ENCODE measurements at regions not wholly inside any gene's neighbourhood (a gene's known extent, or its start where the extent isn't known, plus 50 kb on each side); places are given as distances from the start of the nearest gene placed in this dataset.
"Not testable (repeated sequence)": the region's sequence is repeated elsewhere in the genome, so short reads cannot be mapped to it uniquely, and the experiment has no call there.

DNA sequence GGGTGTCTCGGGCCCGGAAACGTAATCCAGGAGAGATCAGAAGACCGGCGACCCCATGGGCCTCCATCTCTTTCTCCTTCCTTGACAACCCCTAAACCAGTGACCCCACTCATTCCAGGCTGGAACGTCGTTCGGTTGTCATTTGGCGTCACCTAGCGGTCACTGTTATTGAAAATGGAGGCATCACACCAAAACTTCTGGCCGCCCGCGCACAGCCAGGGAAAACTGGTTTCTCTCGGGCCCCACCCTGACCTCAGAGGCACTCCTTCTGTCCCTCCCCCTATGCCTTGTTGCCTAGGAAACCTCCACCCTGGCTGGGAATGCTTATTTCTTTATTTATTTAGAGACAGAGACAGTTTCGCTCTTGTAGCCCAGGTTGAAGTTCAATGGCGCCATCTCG lies 2327.3 kb upstream of the TPTE start:
- DNase-seq, result not testable (repeated sequence)

DNA sequence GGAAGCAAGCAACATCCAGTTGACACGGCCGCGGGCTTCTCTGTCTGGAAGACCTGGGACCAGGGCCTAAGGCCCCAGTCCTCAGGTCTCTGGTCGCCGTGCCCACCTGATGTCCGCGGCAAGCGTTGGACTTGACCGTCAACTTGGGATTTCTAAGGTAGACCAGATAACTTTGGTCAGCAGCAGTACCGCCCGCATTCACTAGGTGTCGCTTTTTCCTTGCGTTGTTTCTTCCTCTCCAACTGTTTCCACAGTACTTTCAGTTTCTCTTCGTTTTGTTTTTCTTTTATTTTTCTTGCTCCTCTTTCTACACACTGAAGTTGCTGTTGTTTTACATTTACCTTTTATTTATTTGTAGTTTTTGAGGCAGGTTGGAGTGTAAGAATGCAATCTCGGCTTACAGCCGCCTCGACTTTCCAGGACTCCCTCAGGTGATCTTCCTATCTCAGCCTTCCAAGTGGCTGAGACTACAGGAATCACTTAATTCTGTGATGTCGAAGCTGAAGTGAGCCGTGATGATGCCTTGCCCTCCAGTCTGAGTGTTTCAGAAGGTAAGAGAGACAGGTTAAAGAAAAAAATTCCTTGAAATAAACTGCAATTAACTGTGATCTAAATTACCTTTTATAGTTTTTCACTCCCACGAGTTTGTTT lies 2323.9 kb upstream of the TPTE start:
- DNase-seq, result not testable (repeated sequence)

DNA sequence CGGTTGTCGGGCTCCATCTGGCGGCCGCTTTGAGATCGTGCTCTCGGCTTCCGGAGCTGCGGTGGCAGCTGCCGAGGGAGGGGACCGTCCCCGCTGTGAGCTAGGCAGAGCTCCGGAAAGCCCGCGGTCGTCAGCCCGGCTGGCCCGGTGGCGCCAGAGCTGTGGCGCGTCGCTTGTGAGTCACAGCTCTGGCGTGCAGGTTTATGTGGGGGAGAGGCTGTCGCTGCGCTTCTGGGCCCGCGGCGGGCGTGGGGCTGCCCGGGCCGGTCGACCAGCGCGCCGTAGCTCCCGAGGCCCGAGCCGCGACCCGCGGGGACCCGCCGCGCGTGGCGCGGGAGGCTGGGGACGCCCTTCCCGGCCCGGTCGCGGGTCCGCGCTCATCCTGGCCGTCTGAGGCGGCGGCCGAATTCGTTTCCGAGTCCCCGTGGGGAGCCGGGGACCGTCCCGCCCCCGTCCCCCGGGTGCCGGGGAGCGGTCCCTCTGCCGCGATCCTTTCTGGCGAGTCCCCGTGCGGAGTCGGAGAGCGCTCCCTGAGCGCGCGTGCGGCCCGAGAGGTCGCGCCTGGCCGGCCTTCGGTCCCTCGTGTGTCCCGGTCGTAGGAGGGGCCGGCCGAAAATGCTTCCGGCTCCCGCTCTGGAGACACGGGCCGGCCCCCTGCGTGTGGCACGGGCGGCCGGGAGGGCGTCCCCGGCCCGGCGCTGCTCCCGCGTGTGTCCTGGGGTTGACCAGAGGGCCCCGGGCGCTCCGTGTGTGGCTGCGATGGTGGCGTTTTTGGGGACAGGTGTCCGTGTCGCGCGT lies 2316.1 kb upstream of the TPTE start:
- not testable (repeated sequence) for DNase-seq

DNA sequence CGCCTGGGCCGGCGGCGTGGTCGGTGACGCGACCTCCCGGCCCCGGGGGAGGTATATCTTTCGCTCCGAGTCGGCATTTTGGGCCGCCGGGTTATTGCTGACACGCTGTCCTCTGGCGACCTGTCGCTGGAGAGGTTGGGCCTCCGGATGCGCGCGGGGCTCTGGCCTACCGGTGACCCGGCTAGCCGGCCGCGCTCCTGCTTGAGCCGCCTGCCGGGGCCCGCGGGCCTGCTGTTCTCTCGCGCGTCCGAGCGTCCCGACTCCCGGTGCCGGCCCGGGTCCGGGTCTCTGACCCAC lies 2315.5 kb upstream of the TPTE start:
- DNase-seq, result not testable (repeated sequence)

DNA sequence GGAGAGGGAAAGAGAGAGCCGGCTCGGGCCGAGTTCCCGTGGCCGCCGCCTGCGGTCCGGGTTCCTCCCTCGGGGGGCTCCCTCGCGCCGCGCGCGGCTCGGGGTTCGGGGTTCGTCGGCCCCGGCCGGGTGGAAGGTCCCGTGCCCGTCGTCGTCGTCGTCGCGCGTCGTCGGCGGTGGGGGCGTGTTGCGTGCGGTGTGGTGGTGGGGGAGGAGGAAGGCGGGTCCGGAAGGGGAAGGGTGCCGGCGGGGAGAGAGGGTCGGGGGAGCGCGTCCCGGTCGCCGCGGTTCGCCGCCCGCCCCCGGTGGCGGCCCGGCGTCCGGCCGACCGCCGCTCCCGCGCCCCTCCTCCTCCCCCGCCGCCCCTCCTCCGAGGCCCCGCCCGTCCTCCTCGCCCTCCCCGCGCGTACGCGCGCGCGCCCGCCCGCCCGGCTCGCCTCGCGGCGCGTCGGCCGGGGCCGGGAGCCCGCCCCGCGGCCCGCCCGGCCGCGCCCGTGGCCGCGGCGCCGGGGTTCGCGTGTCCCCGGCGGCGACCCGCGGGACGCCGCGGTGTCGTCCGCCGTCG lies 2308.3 kb upstream of the TPTE start:
- DNase-seq, result peak; percentile 75

DNA sequence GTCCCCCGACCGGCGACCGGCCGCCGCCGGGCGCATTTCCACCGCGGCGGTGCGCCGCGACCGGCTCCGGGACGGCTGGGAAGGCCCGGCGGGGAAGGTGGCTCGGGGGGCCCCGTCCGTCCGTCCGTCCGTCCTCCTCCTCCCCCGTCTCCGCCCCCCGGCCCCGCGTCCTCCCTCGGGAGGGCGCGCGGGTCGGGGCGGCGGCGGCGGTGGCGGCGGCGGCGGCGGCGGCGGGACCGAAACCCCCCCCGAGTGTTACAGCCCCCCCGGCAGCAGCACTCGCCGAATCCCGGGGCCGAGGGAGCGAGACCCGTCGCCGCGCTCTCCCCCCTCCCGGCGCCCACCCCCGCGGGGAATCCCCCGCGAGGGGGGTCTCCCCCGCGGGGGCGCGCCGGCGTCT lies 2306.8 kb upstream of the TPTE start:
- DNase-seq, result not testable (repeated sequence)

DNA sequence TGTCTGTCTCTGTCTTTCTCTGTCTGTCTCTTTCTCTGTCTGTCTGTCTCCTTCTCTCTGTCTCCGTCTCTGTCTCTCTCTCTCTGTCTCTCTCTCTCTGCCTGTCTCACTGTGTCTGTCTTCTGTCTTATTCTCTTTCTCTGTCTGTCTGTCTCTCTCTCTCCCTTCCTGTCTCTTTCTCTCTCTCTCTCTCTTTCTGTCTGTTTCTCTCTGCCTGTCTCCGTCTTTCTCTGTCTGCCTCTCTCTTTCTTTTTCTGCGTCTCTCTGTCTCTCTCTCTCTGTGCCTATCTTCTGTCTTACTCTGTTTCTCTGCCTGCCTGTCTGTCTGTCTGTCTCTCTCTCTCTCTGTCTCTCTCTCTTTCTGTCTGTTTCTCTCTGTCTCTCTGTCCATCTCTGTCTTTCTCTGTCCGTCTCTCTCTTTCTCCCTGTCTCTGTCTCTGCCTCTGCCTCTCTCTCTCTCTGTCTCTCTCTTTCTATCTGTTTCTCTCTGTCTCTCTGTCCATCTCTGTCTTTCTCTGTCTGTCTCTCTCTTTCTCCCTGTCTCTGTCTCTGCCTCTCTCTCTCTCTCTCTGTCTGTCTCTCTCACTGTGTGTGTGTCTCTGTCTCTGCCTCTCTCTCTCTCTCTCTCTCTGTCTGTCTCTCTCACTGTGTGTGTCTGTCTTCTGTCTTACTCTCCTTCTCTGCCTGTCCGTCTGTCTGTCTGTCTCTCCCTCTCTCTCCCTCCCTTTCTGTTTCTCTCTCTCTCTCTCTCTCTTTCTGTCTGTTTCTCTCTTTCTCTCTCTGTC lies 2291.8 kb upstream of the TPTE start:
- DNase-seq, result not testable (repeated sequence)

DNA sequence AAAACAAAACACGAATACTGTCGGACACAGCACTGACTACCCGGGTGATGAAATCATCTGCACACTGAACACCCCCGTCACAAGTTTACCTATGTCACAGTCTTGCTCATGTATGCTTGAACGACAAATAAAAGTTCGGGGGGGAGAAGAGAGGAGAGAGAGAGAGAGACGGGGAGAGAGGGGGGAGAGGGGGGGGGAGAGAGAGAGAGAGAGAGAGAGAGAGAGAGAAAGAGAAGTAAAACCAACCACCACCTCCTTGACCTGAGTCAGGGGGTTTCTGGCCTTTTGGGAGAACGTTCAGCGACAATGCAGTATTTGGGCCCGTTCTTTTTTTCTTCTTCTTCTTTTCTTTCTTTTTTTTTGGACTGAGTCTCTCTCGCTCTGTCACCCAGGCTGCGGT lies 2290.1 kb upstream of the TPTE start:
- not testable (repeated sequence) for DNase-seq

DNA sequence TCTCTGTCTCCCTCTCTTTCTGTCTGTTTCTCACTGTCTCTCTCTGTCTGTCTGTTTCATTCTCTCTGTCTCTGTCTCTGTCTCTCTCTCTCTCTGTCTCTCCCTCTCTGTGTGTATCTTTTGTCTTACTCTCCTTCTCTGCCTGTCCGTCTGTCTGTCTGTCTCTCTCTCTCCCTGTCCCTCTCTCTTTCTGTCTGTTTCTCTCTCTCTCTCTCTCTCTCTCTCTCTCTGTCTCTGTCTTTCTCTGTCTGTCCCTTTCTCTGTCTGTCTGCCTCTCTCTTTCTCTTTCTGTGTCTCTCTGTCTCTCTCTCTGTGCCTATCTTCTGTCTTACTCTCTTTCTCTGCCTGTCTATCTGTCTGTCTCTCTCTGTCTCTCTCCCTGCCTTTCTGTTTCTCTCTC lies 2288.4 kb upstream of the TPTE start:
- DNase-seq, result not testable (repeated sequence)

DNA sequence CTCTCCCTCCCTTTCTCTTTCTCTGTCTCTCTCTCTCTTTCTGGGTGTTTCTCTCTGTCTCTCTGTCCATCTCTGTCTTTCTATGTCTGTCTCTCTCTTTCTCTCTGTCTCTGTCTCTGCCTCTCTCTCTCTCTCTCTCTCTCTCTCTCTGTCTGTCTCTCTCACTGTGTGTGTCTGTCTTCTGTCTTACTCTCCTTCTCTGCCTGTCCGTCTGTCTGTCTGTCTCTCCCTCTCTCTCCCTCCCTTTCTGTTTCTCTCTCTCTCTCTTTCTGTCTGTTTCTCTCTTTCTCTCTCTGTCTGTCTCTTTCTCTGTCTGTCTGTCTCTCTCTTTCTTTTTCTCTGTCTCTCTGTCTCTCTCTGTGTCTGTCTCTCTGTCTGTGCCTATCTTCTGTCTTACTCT lies 2287.3 kb upstream of the TPTE start:
- DNase-seq, result not testable (repeated sequence)

DNA sequence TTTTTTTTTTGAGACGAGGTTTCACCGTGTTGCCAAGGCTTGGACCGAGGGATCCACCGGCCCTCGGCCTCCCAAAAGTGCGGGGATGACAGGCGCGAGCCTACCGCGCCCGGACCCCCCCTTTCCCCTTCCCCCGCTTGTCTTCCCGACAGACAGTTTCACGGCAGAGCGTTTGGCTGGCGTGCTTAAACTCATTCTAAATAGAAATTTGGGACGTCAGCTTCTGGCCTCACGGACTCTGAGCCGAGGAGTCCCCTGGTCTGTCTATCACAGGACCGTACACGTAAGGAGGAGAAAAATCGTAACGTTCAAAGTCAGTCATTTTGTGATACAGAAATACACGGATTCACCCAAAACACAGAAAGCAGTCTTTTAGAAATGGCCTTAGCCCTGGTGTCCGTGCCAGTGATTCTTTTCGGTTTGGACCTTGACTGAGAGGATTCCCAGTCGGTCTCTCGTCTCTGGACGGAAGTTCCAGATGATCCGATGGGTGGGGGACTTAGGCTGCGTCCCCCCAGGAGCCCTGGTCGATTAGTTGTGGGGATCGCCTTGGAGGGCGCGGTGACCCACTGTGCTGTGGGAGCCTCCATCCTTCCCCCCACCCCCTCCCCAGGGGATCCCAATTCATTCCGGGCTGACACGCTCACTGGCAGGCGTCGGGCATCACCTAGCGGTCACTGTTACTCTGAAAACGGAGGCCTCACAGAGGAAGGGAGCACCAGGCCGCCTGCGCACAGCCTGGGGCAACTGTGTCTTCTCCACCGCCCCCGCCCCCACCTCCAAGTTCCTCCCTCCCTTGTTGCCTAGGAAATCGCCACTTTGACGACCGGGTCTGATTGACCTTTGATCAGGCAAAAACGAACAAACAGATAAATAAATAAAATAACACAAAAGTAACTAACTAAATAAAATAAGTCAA lies 2276.4 kb upstream of the TPTE start:
- DNase-seq, result not testable (repeated sequence)

DNA sequence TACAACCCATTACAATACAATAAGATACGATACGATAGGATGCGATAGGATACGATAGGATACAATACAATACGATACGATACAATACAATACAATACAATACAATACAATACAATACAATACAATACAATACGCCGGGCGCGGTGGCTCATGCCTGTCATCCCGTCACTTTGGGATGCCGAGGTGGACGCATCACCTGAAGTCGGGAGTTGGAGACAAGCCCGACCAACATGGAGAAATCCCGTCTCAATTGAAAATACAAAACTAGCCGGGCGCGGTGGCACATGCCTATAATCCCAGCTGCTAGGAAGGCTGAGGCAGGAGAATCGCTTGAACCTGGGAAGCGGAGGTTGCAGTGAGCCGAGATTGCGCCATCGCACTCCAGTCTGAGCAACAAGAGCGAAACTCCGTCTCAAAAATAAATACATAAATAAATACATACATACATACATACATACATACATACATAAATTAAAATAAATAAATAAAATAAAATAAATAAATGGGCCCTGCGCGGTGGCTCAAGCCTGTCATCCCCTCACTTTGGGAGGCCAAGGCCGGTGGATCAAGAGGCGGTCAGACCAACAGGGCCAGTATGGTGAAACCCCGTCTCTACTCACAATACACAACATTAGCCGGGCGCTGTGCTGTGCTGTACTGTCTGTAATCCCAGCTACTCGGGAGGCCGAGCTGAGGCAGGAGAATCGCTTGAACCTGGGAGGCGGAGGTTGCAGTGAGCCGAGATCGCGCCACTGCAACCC lies 2275.6 kb upstream of the TPTE start:
- not testable (repeated sequence) for DNase-seq

DNA sequence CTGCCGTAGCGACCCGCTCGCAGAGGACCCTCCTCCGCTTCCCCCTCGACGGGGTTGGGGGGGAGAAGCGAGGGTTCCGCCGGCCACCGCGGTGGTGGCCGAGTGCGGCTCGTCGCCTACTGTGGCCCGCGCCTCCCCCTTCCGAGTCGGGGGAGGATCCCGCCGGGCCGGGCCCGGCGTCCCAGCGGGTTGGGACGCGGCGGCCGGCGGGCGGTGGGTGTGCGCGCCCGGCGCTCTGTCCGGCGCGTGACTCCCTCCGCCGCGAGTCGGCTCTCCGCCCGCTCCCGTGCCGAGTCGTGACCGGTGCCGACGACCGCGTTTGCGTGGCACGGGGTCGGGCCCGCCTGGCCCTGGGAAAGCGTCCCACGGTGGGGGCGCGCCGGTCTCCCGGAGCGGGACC lies 2269.7 kb upstream of the TPTE start:
- DNase-seq, result not testable (repeated sequence)

DNA sequence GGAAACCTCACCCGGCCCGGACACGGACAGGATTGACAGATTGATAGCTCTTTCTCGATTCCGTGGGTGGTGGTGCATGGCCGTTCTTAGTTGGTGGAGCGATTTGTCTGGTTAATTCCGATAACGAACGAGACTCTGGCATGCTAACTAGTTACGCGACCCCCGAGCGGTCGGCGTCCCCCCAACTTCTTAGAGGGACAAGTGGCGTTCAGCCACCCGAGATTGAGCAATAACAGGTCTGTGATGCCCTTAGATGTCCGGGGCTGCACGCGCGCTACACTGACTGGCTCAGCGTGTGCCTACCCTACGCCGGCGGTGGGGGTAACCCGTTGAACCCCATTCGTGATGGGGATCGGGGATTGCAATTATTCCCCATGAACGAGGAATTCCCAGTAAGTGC lies 2266.3 kb upstream of the TPTE start:
- DNase-seq, result peak; percentile 8

DNA sequence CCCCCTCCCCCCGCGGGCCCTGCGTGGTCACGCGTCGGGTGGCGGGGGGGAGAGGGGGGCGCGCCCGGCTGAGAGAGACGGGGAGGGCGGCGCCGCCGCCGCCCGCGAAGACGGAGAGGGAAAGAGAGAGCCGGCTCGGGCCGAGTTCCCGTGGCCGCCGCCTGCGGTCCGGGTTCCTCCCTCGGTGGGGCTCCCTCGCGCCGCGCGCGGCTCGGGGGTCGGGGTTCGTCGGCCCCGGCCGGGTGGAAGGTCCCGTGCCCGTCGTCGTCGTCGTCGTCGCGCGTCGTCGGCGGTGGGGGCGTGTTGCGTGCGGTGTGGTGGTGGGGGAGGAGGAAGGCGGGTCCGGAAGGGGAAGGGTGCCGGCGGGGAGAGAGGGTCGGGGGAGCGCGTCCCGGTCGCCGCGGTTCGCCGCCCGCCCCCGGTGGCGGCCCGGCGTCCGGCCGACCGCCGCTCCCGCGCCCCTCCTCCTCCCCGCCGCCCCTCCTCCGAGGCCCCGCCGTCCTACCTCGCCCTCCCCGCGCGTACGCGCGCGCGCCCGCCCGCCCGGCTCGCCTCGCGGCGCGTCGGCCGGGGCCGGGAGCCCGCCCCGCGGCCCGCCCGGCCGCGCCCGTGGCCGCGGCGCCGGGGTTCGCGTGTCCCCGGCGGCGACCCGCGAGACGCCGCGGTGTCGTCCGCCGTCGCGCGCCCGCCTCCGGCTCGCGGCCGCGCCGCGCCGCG lies 2264.1 kb upstream of the TPTE start:
- DNase-seq, result not testable (repeated sequence)

DNA sequence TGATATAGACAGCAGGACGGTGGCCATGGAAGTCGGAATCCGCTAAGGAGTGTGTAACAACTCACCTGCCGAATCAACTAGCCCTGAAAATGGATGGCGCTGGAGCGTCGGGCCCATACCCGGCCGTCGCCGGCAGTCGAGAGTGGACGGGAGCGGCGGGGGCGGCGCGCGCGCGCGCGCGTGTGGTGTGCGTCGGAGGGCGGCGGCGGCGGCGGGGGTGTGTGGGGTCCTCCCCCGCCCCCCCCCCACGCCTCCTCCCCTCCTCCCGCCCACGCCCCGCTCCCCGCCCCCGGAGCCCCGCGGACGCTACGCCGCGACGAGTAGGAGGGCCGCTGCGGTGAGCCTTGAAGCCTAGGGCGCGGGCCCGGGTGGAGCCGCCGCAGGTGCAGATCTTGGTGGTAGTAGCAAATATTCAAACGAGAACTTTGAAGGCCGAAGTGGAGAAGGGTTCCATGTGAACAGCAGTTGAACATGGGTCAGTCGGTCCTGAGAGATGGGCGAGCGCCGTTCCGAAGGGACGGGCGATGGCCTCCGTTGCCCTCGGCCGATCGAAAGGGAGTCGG lies 2261.2 kb upstream of the TPTE start:
- DNase-seq, result not testable (repeated sequence)
